ENCODE measurements at regions not wholly inside any gene's neighbourhood (a gene's known extent, or its start where the extent isn't known, plus 50 kb on each side); places are given as distances from the start of the nearest gene placed in this dataset.

DNA sequence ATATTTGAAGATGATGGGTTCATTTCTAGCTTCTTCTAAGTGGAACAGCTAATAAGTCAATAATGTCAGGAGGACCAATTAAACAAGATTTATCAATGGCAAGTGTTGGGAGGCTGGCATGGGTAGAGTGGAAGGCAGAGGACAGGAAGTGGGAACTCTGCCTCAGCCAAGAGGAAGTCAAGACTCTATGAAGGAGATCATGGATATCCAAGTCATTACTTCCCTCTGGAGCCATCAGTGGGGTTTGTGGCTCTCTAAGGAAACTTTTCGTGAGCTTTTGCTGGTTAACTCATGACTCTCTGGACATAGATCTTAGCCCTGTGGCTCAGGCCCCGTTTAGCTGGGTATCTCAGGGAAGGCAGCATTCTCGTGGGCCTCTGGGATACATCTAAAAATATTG is 410.4 kb upstream of the ID2 start:
- no peak for DNase-seq

- DNase-seq: no peak
Observed at GRCh38 chr2:8276026-8276425, 405.8 kb upstream of the ID2 start.

DNA sequence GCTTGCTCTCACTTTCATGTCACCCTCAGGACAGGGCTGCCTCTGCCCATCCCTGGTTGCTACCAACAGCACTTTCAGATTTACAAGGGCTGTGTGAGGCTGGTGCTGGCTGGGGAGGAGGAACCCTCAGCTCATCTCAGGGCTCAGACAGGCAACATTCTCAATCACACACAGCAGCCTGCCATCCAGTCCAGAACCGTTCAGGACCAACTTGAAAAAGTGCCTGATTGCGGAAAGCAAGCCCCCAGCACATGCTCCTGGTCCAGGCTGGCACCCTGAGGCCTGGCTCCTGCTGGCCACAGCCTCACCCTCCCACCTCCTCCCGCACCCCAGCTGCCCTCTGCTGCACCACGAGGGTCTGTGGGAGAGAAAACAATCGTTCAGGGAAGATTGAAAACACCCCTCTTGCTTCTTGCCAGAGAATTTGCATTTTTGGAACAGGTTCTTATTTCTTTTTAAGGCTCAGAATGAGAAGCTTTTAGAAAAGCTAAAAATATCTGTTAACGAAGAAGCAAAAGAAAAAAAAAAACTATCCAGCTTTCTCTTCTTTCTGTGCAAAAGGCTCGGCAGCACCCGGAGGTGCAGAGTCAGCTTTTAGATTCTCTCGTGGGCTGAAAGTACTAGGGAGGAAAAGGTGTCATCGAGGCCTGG is 403.8 kb upstream of the ID2 start:
- no peak for DNase-seq

- no peak for DNase-seq
Observed at GRCh38 chr2:8278709-8279354, 403.0 kb upstream of the ID2 start.

GRCh38 chr2:8279506-8279905 is 402.4 kb upstream of the ID2 start:
- DNase-seq: no peak

DNA sequence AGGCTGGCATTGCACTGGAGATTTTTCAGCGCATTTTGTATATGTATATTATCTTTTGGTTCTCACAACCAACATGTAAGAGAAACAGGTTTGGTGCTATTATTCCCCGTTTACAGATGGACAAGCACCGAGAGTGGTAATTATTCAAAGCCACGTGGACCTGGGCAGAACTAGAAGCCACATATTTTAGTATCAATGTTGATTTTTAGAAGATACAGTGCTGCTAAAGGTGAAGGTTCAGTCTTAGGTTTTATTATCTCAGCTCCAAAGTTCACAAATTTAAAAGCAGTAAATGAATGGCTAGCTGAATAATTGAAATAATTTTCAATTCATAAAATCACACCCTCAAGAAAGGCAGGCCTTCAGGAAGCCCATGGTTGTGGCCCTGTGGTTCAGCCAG is 400.6 kb upstream of the ID2 start:
- DNase-seq: no peak

GRCh38 chr2:8281950-8282857 is 399.7 kb upstream of the ID2 start:
- no peak for DNase-seq

DNA sequence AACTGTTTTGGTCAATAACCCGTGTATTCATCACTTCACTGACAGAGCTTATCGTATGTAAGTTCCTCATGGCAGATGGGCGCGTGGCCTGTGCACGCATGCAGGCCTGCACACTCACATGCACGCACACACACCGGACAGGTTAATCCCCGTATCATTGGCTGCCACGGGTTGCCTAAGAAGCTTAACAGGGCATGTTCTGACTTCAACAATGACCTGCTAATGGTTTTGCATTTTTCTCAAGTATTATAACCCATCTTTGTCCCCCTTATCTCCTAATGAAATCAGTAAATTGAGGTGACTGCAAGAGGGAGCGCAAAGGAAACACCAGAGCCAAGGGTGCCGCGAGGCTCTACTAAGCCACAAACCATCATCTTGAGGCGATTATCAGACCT is 399.0 kb upstream of the ID2 start:
- no peak for DNase-seq

GRCh38 chr2:8285081-8285480 is 396.8 kb upstream of the ID2 start:
- DNase-seq: no peak

DNA sequence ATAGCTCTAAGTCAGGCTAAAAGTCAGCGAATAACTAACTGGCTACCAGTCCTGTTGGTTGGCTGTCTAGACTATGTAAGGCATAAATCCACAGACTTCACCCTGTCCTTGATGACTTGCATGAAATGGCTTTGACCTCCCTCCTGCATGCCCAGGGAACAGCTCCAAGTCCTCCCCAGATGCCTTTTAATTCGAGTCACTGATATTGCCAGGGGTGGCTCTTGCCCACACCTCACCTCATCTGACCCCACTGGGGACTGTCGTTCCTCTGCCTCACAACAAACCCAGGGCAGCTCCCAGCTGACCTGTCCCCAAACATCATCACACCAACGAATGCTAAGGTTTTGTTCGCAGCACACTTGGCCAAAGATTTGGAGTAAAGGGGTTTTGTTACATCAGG is 396.0 kb upstream of the ID2 start:
- no peak for DNase-seq

DNA sequence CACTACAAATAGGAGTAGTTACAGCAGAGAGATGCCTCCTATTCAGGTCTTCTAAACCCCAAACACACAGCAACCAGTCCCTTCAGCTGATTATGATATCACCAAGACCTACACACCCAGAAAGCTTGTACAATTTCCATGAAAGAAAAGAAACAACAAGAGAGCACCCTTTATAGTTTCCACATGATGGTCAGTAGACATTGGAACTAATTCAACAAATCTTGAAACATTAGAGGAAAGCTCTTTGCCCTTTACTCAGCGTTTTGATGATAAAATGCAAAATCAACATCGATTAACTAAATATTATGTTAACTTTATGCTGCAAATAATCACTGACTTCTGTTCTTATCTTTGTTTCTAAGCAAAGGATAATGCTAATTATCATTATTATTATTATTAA is 393.6 kb upstream of the ID2 start:
- DNase-seq: no peak

DNA sequence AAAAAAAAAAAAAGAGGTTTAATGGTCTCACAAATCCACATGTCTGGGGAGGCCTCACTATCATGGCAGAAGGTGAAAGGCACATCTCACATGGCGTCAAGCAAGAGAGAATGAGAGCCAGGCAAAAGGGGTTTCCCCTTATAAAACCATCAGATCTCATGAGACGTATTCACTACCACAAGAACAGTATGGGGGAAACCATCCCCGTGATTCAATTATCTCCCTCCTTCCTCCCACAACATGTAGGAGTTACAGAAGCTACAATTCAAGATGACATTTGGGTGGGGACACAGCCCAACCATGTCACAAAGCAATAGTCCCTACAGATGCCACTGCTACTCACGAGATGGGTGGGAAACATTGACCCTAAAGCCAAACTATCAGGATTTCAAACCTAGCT is 392.7 kb upstream of the ID2 start:
- DNase-seq: no peak

DNA sequence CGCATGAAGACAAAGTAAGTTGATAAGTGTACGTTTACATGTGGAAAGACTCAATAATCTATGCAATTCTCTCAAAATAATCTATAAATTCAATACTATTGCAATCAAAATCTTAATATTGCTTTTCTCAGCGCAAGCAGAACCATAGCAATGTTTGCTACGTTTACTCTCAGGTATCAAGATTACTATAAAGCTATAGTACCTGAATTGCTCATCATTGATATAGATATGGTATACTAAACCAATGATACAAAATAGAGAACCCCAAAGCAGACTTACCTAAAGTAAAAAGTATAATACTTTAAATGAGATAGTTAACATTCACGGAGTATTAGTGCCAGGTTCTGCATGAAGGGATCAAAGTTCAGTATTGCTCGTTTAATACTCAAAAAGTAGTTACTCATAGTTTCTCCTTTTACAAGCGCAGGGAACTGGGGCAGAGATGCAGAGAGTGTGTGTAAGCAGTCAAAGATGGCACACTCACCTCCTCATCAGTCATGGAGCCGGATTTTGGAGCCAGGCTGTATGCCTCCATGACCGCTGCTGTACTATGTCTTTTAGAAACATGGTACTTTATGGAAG is 391.0 kb upstream of the ID2 start:
- DNase-seq: no peak

DNA sequence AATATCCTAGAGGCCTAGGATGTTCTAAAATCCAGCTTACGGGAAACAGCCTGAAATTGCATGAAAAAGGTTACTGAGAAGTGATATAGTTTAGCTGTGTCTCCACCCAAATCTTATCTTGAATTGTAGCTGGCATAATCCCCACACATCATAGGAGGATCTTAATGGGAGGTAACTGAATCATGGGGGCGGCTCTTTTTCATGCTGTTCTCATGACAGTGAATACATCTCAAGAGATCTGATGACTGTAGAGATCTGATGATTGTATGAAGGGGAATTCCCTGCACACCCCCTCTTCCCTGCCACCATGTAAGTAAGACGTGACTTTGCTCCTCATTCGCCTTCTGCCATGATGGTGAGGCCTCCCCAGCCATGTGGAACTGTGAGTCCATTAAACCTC is 385.6 kb upstream of the ID2 start:
- no peak for DNase-seq

GRCh38 chr2:8297376-8298231 is 384.3 kb upstream of the ID2 start:
- no peak for DNase-seq

DNA sequence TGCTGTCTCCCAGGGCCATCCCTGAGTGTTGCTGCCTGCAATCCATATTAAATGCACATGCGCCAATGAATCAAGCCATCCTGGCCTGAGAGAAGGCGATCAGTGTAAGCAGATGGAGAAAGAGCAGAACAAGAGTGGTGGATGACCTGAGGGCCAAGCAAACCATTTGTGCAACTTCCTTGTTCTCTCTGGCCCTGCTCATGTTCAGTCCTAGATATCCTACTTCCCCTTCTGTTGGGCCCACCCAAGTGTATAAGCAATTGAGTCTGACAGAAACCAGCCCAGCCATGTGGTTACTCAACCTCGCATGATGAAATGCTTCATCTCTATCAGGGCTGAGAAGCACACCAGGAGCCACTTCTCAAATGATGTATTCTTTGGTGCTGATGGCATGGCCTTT is 383.1 kb upstream of the ID2 start:
- no peak for DNase-seq

GRCh38 chr2:8300216-8300615 is 381.6 kb upstream of the ID2 start:
- no peak for DNase-seq

DNA sequence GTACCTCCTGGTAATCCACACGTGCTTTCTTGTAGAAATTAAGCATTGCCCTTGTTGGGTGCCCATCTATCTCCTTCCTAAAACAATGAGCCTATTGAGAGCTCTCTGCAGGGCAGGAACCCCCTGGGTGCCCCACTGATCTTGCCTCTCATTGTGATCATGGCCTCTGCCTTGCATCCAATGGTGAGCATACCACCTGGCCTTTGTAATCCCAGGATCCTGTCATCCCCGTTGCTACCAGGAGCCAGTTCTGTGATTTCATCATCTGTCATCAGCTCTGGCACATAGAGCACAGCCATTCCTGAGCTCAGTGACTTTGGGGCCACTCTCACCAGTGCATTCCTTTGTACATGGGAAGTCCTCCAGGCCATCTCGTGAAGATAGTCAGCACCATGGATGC is 381.0 kb upstream of the ID2 start:
- DNase-seq: no peak

DNA sequence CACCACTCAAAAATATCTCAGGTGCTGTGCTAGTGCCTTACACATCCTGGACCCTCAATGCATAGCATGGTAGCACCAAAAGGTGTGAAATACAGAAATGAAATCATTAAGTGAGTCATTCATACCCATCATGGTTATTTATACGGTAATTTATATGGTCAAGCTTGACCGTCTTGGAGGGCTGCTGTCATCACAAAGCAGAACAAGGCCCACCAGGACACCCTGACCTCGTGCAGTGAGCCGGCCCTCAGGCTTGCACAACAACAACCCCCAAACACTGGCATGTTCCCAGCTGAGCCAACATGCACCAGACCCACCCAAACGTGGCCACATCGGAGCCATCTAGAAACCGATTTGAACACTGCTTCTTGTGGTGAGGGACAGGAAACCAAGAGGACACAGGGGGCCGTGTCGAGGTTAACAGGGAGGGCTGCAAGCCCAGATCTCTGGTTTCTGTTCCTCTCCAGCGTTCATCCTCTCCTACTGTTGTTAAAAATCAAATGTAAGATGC is 378.5 kb upstream of the ID2 start:
- DNase-seq: no peak

- DNase-seq: no peak
Observed at GRCh38 chr2:8304821-8305766, 376.8 kb upstream of the ID2 start.
